Thyroid gland (tissue), 4 donors: ENCODE measurements at regions not wholly inside any gene's neighbourhood (a gene's known extent, or its start where the extent isn't known, plus 50 kb on each side); places are given as distances from the start of the nearest gene placed in this dataset.

Source experiments
- CTCF ChIP-seq, 6 experiments: fragments of 200-600 bp in 3 of 6; fragments of 450-650 bp in 3 of 6; sonication (generic) in 3 of 6; IDR thresholded peaks; one replicate each; pipeline ENCODE4 v1.5.1; 2016 to 2019; ENCODE audit warnings: antibody characterized with exemption in 6 of 6, mild to moderate bottlenecking in 2 of 6, inconsistent platforms in 1 of 6, moderate library complexity in 1 of 6
- POLR2A ChIP-seq, 2 donors: fragments of 450-650 bp; IDR thresholded peaks; one replicate each; pipeline ENCODE4 v1.6.1; 2017; ENCODE audit warnings: antibody characterized with exemption in 2 of 2, mild to moderate bottlenecking in 2 of 2, moderate library complexity in 1 of 2

GRCh38 chr3:144341471-144341870 lies 369.8 kb downstream of the DIPK2A start:
- TF ChIP-seq POLR2A (IDR thresholded peaks at IDR 0.05), result no peak
- no peak for TF ChIP-seq CTCF (IDR thresholded peaks at IDR 0.05)
